D721Med (cell line): ENCODE measurements at regions not wholly inside any gene's neighbourhood (a gene's known extent, or its start where the extent isn't known, plus 50 kb on each side); places are given as distances from the start of the nearest gene placed in this dataset.
"Not testable (repeated sequence)": the region's sequence is repeated elsewhere in the genome, so short reads cannot be mapped to it uniquely, and the experiment has no call there.

Experiments used
- DNase-seq: peaks from one replicate; pipeline ENCODE4 v3.0.0; 2011; ENCODE audit warnings: low spot score; ENCODE audit not compliant: insufficient read length
- FAIRE-seq: peaks from 2 replicates; lab custom pipeline; 2011; peaks lifted over from hg19 to GRCh38; lab: Jason Lieb, UNC
- CTCF ChIP-seq: IDR thresholded peaks from 2 replicates; pipeline ENCODE4 v1.5.1; 2012; ENCODE audit warnings: mild to moderate bottlenecking, control low read depth; ENCODE audit not compliant: insufficient read depth; ENCODE audit errors: missing control alignments

GRCh38 chr5:167096816-167097215, 1194.6 kb upstream of the WWC1 start:
- DNase-seq, result no peak
- no peak for TF ChIP-seq CTCF

GRCh38 chr5:167104351-167104750, 1187.1 kb upstream of the WWC1 start:
- TF ChIP-seq CTCF, result no peak

More at GRCh38 chr5:167096816-167097215, 1194.6 kb upstream of the WWC1 start:
- FAIRE-seq, result no peak

GRCh38 chr5:167105941-167106340, 1185.5 kb upstream of the WWC1 start:
- no peak for TF ChIP-seq CTCF
- no peak for FAIRE-seq
- DNase-seq, result no peak

More at GRCh38 chr5:167104351-167104750, 1187.1 kb upstream of the WWC1 start:
- DNase-seq (no peak), FAIRE-seq (no peak)

- TF ChIP-seq CTCF, result no peak
- no peak for DNase-seq
- FAIRE-seq, result no peak
These were observed 1183.8 kb upstream of the WWC1 start for GRCh38 chr5:167107684-167108083.

- not testable (repeated sequence) for FAIRE-seq, DNase-seq
These were observed 1183.2 kb upstream of the WWC1 start for GRCh38 chr5:167108266-167108665.

GRCh38 chr5:167112556-167112955, 1178.9 kb upstream of the WWC1 start:
- TF ChIP-seq CTCF, result no peak
- FAIRE-seq (no peak), DNase-seq (no peak)

- FAIRE-seq (no peak), DNase-seq (no peak)
- TF ChIP-seq CTCF, result no peak
These were observed 1169.2 kb upstream of the WWC1 start for GRCh38 chr5:167122267-167122666.

- TF ChIP-seq CTCF, result no peak
- FAIRE-seq, result no peak
- DNase-seq, result no peak
These were observed 1168.3 kb upstream of the WWC1 start for GRCh38 chr5:167123126-167123525.
